ENCODE measurements at regions not wholly inside any gene's neighbourhood (a gene's known extent, or its start where the extent isn't known, plus 50 kb on each side); places are given as distances from the start of the nearest gene placed in this dataset.

DNA sequence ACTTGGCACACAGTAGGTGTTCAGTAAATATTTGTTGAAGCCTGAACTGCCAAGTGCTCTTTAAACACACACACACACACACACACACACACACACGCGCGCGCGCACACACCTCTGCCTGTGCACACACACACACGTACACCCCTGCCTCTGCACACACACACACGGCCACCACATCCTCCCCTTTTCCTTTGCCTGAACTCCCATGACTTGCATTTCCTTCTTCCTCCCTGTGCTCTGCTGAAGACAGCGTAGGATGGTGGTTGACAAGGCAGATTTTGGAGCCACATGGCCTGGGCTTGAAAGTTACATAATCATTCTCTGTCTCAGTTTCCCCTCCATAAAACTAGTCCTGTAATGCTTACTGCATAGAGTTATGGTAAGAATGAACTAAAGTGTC, 712.3 kb downstream of the PTPRU start:
- DNase-seq, result no peak
- no peak for TF ChIP-seq GATA1 (IDR thresholded peaks at IDR 0.05; ENCODE audit: low read depth, low read length)
- no peak for TF ChIP-seq POLR2A (IDR thresholded peaks at IDR 0.05; ENCODE audit: low read length)

DNA sequence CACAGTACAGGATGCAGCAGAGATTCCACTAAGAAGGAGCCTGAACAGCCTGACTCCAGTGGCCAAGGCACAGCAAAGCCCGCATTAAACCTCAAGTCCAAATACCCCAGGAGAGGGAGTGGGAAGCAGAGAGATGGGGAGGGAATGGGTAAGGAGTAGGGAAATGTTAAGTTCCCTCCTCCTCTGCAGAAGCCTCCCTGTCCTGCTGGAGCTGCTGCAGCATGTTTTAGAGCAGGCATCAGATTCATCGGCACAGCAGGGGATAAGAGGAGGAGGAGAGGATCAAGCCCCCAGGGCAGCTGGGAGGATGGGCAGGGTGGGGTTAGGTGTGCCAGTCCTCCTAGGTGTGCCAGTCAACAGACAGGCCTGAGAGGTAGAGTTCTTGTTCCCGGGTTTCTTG, 709.7 kb downstream of the PTPRU start:
- TF ChIP-seq POLR2A (IDR thresholded peaks at IDR 0.05; ENCODE audit: low read length), result no peak
- no peak for DNase-seq

DNA sequence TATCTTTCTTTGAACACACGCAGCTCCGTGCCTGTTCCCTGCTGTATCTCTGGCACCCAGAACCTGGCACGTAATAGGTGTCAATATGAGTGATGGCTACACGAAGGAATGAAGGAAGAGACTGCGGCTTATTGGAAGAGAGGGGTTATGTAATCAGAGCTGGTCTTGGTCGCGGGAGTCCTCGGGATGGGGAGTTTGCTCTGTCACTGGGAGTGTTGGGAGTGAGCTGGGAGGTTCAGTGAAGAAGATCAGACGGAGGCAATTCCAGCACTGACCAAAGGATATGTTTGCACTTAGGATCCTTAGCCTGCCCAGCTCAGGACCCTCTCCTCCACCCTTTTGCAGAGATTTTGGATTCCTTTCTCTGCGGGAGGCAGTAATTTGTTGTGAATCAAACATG, 709.1 kb downstream of the PTPRU start:
- TF ChIP-seq POLR2A (IDR thresholded peaks at IDR 0.05; ENCODE audit: low read length), result no peak
- TF ChIP-seq GATA1 (IDR thresholded peaks at IDR 0.05; ENCODE audit: low read depth, low read length), result no peak
- DNase-seq, result no peak

DNA sequence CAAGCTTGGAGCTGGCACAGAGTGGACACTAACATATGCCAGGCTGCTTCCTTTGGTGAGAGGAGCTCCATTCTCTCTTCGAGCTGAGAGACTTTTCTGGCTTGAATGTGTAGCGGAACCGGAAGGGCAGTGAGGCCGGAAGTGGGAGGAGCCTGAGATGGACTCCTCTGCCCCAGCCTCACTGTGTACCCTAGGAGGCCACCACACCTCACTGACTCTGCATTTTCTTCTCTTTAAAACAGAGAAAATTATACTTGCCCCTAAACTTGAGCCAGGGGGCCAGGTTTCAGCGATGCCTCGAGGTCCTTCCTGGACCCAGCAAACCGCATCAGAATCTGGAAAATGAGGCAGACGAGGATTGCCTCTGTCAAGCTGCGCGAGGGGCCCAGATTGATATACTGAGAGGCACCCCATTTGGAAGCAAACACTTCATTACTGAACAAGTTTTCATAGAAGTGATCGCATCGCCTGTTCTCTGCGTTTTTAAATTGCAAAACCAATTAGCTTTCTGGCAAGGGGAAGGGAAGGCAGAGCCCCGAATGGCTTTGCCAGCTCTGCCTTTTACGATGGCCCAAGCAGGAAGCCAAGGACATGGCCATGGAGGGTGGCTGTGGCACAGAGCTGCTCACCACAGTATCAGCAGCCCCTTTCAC, 708.1 kb downstream of the PTPRU start:
- no peak for DNase-seq
- TF ChIP-seq GATA1 (IDR thresholded peaks at IDR 0.05; ENCODE audit: low read depth, low read length) (no peak), POLR2A (IDR thresholded peaks at IDR 0.05; ENCODE audit: low read length) (no peak)

DNA sequence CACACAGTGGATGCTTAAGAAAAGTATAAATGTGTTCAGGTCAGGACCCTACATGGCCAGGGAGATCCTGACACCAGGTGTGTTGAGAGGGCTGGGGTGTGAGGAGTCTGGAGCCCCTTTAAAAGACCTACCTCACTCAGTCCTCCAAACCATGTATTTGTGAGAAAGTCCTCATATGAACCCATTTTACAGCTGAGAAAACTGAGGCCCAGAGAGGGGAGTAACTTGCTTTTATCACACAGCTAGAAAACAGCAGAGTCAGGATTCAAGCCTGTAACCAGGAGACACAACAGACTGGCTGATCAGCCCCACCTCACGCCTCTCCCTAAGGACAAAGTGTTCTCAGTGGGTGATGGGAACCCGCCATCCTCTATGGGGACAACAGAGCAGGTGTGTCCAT, 706.7 kb downstream of the PTPRU start:
- no peak for TF ChIP-seq POLR2A (IDR thresholded peaks at IDR 0.05; ENCODE audit: low read length)
- DNase-seq, result no peak

DNA sequence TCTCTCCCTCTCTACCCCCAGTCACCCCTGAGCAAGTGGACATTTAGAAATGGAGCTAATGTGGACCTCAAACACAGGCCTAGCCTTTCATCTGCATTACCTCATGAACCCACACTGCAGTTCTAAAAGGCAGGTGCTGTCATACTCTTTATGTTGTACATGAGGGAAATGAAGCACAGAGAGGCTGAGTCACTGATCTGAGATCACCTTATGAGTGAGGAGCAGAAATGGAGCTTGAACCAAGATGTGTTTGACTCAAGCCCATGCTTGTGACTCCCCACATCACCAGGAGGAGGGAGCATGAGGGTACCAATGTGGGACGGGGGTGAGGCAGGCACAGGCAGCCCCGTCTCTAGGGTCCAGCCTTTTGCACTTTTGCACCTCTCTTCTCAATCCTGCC, 702.8 kb downstream of the PTPRU start:
- DNase-seq, result no peak
- TF ChIP-seq GATA1 (IDR thresholded peaks at IDR 0.05; ENCODE audit: low read depth, low read length) (no peak), POLR2A (IDR thresholded peaks at IDR 0.05; ENCODE audit: low read length) (no peak)

DNA sequence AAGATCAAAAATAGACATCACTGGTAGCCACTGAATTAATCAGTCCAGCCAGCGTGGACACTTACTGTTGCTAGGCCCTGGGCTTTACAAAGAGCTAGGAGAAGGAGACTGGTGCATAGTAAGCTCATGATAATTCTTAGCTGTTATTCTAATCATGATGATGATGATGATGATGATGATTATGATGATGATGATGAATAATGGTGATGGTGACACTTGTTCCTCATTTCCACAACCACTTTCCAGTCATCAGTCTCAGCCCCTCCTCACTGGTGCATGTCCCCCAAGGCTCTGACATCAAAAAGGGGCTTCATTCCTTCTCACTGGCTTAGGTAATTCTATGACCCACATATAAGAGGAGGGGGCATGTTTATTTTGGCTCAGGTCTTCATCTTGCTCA, 701.0 kb downstream of the PTPRU start:
- TF ChIP-seq GATA1 (IDR thresholded peaks at IDR 0.05; ENCODE audit: low read depth, low read length) (no peak), POLR2A (IDR thresholded peaks at IDR 0.05; ENCODE audit: low read length) (no peak)
- no peak for DNase-seq

DNA sequence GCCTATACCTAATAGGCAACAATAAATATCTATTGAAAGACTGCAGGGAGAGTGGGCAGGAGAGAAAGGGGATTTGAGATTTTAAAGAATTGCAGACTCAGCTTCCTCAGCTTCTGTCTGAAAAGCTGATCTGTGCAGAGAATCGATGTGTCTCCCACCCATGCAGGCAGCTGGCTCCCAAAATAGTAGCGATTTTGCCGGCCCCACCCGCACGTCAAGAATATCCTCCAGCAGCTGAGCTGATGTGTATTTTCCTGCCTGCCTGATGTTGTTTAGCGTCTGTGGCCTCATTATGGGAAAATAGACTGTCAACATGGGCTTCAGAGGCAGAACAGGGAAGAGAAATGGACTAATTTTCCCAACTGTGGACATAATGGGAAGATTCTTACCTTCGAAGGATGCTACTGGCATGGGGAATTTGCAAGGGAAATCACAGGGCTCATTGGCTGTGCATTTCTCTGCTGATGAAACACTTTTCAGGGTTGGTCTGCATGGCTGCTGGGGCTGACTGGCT, 699.8 kb downstream of the PTPRU start:
- no peak for DNase-seq
- no peak for TF ChIP-seq POLR2A (IDR thresholded peaks at IDR 0.05; ENCODE audit: low read length)
- TF ChIP-seq GATA1 (IDR thresholded peaks at IDR 0.05; ENCODE audit: low read depth, low read length), result no peak

DNA sequence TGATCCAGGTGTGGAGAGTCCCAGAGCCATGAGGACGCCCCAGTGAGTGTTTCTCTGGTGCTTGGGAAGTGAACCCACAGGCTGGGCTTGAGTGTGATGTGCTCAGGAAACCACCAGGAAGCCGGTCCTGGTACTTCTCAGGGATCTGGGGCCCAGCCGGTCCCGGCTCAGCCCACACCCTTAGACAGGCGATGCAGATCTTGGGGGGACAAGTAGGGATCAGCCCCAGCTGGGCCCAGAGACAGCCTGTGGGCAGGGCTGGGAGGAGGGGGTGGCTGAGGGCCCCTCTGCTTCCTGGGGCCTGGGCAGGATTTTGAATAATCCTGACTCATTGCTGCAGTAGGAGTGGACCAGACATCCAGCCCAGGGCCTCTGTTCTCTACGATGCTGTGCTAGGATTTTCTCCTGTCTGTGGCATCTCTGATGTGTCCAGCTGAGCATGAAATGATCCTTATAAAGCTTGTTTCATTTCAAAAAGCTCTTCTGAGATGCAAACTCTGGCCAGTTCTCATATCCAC, 698.0 kb downstream of the PTPRU start:
- DNase-seq, result no peak
- no peak for TF ChIP-seq GATA1 (IDR thresholded peaks at IDR 0.05; ENCODE audit: low read depth, low read length)
- no peak for TF ChIP-seq POLR2A (IDR thresholded peaks at IDR 0.05; ENCODE audit: low read length)

DNA sequence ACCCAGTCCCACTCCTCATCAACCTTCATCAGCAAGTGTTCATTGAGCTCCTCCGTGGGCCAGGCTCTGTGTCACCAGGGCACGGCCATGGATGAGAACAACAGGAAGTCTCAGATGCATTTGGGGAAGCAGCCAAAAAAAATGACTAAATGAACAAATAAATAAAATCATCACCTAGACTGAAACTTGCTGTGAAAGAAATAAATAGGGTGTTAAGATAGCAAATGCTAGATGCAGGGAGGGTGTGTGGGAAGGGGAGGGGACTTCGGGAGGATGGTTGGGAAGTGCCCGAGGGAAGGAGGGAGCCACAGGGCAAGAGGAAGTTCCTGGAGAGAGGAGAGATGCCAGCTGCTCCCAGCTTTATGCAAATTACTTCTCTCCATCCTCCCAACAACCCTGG, 696.7 kb downstream of the PTPRU start:
- TF ChIP-seq GATA1 (IDR thresholded peaks at IDR 0.05; ENCODE audit: low read depth, low read length), result no peak
- TF ChIP-seq POLR2A (IDR thresholded peaks at IDR 0.05; ENCODE audit: low read length), result no peak
- no peak for DNase-seq

DNA sequence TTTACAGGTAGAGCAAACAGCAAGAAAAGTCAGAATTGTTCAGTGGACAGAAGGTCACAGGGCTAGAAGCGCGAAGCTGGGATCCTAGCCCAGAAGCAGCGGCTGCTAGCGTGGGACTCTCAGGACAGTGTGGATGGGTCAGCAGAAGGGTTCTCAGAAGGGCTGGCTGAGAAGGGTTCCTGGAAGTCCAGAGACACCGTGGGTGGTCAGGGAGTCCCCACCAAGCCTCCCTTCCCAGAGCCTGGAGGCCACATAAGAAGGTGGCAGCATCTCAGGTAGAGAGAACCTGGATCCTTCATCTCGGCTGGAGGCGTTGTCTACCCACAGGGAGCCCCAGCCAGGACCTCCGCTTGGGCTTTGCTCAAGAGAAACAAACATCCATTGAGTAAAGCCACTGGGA, 696.3 kb downstream of the PTPRU start:
- TF ChIP-seq GATA1 (IDR thresholded peaks at IDR 0.05; ENCODE audit: low read depth, low read length) (no peak), POLR2A (IDR thresholded peaks at IDR 0.05; ENCODE audit: low read length) (no peak)
- no peak for DNase-seq

DNA sequence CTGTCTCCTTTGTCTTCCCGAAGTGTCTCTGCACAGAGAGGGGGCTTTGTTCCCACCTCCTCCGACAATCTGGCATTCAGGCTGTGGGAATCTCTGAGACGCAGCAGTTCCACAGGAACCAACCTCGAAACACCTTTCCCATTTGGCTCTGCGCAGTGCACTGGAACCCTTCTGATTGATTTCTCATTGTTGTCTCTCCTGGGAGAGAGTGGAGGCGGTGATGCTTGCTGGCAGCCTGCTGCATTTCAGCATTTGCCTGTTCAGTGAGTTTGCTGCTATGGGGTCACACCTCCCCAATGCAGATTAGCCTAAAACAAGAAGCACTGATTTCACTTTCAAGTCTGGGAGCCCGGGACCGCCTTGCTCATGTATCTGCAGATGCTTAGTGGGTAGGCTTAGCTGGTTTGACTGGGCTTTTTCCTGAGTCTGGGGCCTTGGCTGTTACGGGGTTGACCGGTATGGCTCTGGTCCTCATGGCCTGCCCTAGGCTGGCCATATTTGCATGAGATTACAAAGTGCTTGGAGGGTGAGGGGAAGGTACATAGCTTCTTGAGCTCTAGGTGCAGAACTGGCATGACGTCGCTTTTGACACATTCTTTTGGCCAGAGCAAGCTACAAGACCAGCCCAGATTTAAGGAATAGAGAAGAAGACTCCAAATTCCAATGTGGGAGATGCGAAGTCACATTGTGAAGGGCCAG, 695.3 kb downstream of the PTPRU start:
- no peak for TF ChIP-seq GATA1 (IDR thresholded peaks at IDR 0.05; ENCODE audit: low read depth, low read length)
- TF ChIP-seq POLR2A (IDR thresholded peaks at IDR 0.05; ENCODE audit: low read length), result no peak
- DNase-seq, result no peak

DNA sequence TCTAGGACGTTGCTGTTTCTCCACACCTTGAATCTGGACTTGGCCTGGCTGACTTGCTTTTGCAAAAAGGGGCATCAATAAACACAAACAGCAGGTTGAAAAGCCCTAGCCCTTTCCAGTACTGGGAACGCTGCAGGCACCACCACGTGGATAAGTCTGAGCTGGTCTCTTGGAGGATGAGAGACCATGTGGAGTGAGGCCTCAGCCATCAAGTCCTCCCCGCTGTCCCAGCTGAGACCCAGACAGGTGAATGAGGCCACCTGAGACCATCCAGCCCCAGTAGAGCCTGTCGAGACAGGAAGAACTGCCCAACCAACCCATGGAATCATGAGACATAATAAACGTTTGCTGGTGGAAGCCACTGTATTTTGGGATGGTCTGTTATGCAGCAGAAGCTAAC, 688.7 kb downstream of the PTPRU start:
- TF ChIP-seq POLR2A (IDR thresholded peaks at IDR 0.05; ENCODE audit: low read length) (no peak), GATA1 (IDR thresholded peaks at IDR 0.05; ENCODE audit: low read depth, low read length) (no peak)
- DNase-seq, result no peak

DNA sequence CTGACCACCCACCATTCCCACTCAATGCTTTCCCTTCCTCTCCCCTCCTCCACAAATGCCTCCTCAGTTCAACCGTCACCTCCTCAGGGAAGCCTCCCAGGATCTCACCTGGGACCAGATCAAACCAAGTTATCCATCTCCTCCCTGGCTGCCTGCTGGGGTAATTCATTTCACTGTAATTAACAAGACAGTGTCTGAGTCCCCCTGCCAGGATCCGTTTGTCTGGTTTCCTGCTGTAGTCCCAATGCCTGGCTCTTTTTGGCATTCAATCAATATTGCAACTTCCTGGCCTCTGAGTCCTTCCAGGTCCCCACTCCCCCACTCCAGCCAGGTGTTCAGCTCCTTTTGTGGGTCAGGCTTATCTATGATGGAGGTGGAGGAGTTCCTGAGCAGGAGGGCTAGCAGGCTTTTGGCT, 687.7 kb downstream of the PTPRU start:
- no peak for DNase-seq
- TF ChIP-seq POLR2A (IDR thresholded peaks at IDR 0.05; ENCODE audit: low read length) (no peak), GATA1 (IDR thresholded peaks at IDR 0.05; ENCODE audit: low read depth, low read length) (no peak)

DNA sequence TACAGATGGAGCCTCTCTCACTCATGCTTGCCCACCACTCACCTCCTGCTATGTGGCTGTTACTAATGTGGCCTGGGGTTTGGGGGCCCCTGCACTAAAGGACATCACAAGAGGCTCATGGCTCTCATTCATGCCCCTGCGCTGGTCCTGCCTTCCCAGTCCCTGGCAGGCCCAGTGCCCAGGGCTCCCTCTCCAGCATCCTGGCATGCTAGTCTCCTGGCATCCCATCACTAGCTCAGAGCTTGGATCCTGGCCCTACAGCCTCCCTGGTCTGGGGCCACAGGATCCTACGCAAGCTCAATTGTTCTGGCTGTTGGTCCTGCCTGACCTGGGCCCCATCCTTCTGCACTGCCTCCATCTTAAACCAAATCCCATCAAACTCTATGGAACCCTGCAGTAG, 685.4 kb downstream of the PTPRU start:
- no peak for DNase-seq
- TF ChIP-seq POLR2A (IDR thresholded peaks at IDR 0.05; ENCODE audit: low read length) (no peak), GATA1 (IDR thresholded peaks at IDR 0.05; ENCODE audit: low read depth, low read length) (no peak)

Data from erythroblast (primary cell).